SU-DHL-6 (cell line): ENCODE measurements at regions not wholly inside any gene's neighbourhood (a gene's known extent, or its start where the extent isn't known, plus 50 kb on each side); places are given as distances from the start of the nearest gene placed in this dataset.

Source experiments
- CTCF ChIP-seq: fragments of 200-600 bp; sonication (generic); IDR thresholded peaks from one replicate; pipeline ENCODE4 v1.5.1; 2017; ENCODE audit warnings: antibody characterized with exemption, mild to moderate bottlenecking, low read length, moderate library complexity; ENCODE audit not compliant: insufficient read depth, poor library complexity, severe bottlenecking
- EZH2phosphoT487 ChIP-seq: fragments of 200-600 bp; sonication (generic), shearing (Covaris generic); conservative IDR thresholded peaks from 2 replicates; pipeline ENCODE4 v1.6.1; 2018; ENCODE audit warnings: mild to moderate bottlenecking, antibody characterized with exemption, low read length, moderate library complexity, mixed read lengths

- TF ChIP-seq CTCF (no peak), EZH2phosphoT487 (no peak)
Measured at GRCh38 chr12:74049348-74049747, 488.3 kb upstream of the ATXN7L3B start.
